WTC11 (cell line): ENCODE measurements at regions not wholly inside any gene's neighbourhood (a gene's known extent, or its start where the extent isn't known, plus 50 kb on each side); places are given as distances from the start of the nearest gene placed in this dataset.

Experiments used
- ATAC-seq: fragments of 200-7000 bp; cut with Tn5 transposase; 2 replicates; pipeline ENCODE4 v1.10.0; 2021; ENCODE audit warnings: mild to moderate bottlenecking, moderate library complexity
- CTCF ChIA-PET: fragments of 300-600 bp; sonication (Branson Sonifier 250); formaldehyde crosslinking; loops from one replicate; lab custom pipeline; 2021; ENCODE audit warnings: antibody characterized with exemption; lab: Charles Lee
- POLR2A ChIA-PET: fragments of 350-600 bp; sonication (Branson Sonifier 250); formaldehyde crosslinking; loops from one replicate; lab custom pipeline; 2021; ENCODE audit warnings: antibody characterized with exemption; lab: Charles Lee
- DNase-seq: peaks from one replicate; pipeline ENCODE4 v3.0.0; 2021; ENCODE audit warnings: low spot score
- H3K27ac Mint-ChIP-seq: 2 replicates; pipeline ENCODE4 v1.8.0; 2021; ENCODE audit warnings: mixed read lengths
- H3K27me3 Mint-ChIP-seq: 2 replicates; pipeline ENCODE4 v1.8.0; 2021; ENCODE audit warnings: low read depth, mild to moderate bottlenecking, moderate library complexity, mixed read lengths
- H3K36me3 Mint-ChIP-seq: 2 replicates; pipeline ENCODE4 v1.8.0; 2021; ENCODE audit warnings: mixed read lengths
- H3K4me1 Mint-ChIP-seq: 2 replicates; pipeline ENCODE4 v1.8.0; 2022; ENCODE audit warnings: mixed read lengths
- H3K4me3 Mint-ChIP-seq: 2 replicates; pipeline ENCODE4 v1.8.0; 2021; ENCODE audit warnings: mild to moderate bottlenecking, moderate library complexity, mixed read lengths
- H3K9me3 Mint-ChIP-seq: 2 replicates; pipeline ENCODE4 v1.8.0; 2021; ENCODE audit warnings: mixed read lengths
- ATF1 ChIP-seq: sonication (generic); formaldehyde crosslinking; IDR thresholded peaks from 2 replicates; pipeline ENCODE4 v1.8.1; 2023; ENCODE audit warnings: mild to moderate bottlenecking, moderate library complexity, missing genetic modification reagents
- ATF6 ChIP-seq: sonication (generic); formaldehyde crosslinking; IDR thresholded peaks from 2 replicates; pipeline ENCODE4 v1.8.1; 2023; ENCODE audit warnings: mild to moderate bottlenecking, missing genetic modification reagents
- E2F5 ChIP-seq: sonication (generic); formaldehyde crosslinking; IDR thresholded peaks from 2 replicates; pipeline ENCODE4 v1.8.1; 2022; ENCODE audit warnings: mild to moderate bottlenecking, moderate library complexity, missing genetic modification reagents
- ELF4 ChIP-seq: sonication (generic); formaldehyde crosslinking; IDR thresholded peaks from 2 replicates; pipeline ENCODE4 v1.8.1; 2022; ENCODE audit warnings: low read depth, mild to moderate bottlenecking, moderate library complexity, missing genetic modification reagents
- ETV6 ChIP-seq: sonication (generic); formaldehyde crosslinking; IDR thresholded peaks from 2 replicates; pipeline ENCODE4 v1.8.1; 2022; ENCODE audit warnings: mild to moderate bottlenecking, missing genetic modification reagents
- FOXJ3 ChIP-seq: sonication (generic); formaldehyde crosslinking; IDR thresholded peaks from 2 replicates; pipeline ENCODE4 v1.9.0; 2021; ENCODE audit warnings: missing genetic modification reagents, mild to moderate bottlenecking, borderline replicate concordance
- MAX ChIP-seq: sonication (generic); formaldehyde crosslinking; IDR thresholded peaks from 2 replicates; pipeline ENCODE4 v1.8.0; 2022; ENCODE audit warnings: mild to moderate bottlenecking, missing genetic modification reagents
- PRDM15 ChIP-seq: sonication (generic); formaldehyde crosslinking; IDR thresholded peaks from 2 replicates; pipeline ENCODE4 v1.8.0; 2022; ENCODE audit warnings: missing genetic modification reagents
- RELA ChIP-seq: sonication (generic); formaldehyde crosslinking; IDR thresholded peaks from 2 replicates; pipeline ENCODE4 v1.8.1; 2022; ENCODE audit warnings: missing genetic modification reagents, mild to moderate bottlenecking, borderline replicate concordance
- STAT6 ChIP-seq: sonication (generic); formaldehyde crosslinking; conservative IDR thresholded peaks from 2 replicates; pipeline ENCODE4 v1.8.1; 2023; ENCODE audit warnings: mild to moderate bottlenecking, low read depth, missing genetic modification reagents, moderate library complexity
- USF1 ChIP-seq: sonication (generic); formaldehyde crosslinking; IDR thresholded peaks from 2 replicates; pipeline ENCODE4 v1.8.0; 2022; ENCODE audit warnings: mild to moderate bottlenecking, missing genetic modification reagents
- ZNF138 ChIP-seq: sonication (generic); formaldehyde crosslinking; conservative IDR thresholded peaks from 2 replicates; pipeline ENCODE4 v1.8.1; 2022; ENCODE audit warnings: mild to moderate bottlenecking, moderate library complexity, missing genetic modification reagents
- ZNF219 ChIP-seq: sonication (generic); formaldehyde crosslinking; IDR thresholded peaks from 2 replicates; pipeline ENCODE4 v1.8.0; 2023; ENCODE audit warnings: missing genetic modification reagents, mild to moderate bottlenecking, borderline replicate concordance
- ZNF317 ChIP-seq: sonication (generic); formaldehyde crosslinking; IDR thresholded peaks from 2 replicates; pipeline ENCODE4 v1.8.1; 2023; ENCODE audit warnings: low read depth, mild to moderate bottlenecking, moderate library complexity, missing genetic modification reagents, borderline replicate concordance
- TF ChIP-seq, protein P1 (sequence below): sonication (generic); formaldehyde crosslinking; IDR thresholded peaks from 2 replicates; pipeline ENCODE4 v1.8.1; 2023; ENCODE audit warnings: mild to moderate bottlenecking, moderate library complexity, missing genetic modification reagents
- TF ChIP-seq, protein P2 (sequence below): fragments of 250-450 bp; sonication (Bioruptor Pico); IDR thresholded peaks from 2 replicates; pipeline ENCODE4 v2.1.2; 2022; ENCODE audit warnings: mild to moderate bottlenecking, moderate library complexity
- TF ChIP-seq, protein P3 (sequence below): sonication (generic); formaldehyde crosslinking; IDR thresholded peaks from 2 replicates; pipeline ENCODE4 v1.8.1; 2022; ENCODE audit warnings: low read depth, missing genetic modification reagents, borderline replicate concordance

GRCh38 chr2:19723021-19723420 is 178.8 kb downstream of the TTC32 start:
- no peaks in the 10 kb centered on the region; the same call in 1 of the 2 replicates for H3K27me3 Mint-ChIP-seq
- CTCF ChIA-PET = interaction anchor here (1.5 kb wide), 1 partner anchor 19 kb away, joined by 4 read pairs; no protein-coding TSS in a partner anchor
- ATAC-seq (no peak), DNase-seq (no peak)
- peaks cover 11% of the 10 kb centered on the region; the same call in 1 of the 2 replicates for H3K9me3 Mint-ChIP-seq
- POLR2A ChIA-PET = no interaction called here
- TF ChIP-seq, protein P1, sequence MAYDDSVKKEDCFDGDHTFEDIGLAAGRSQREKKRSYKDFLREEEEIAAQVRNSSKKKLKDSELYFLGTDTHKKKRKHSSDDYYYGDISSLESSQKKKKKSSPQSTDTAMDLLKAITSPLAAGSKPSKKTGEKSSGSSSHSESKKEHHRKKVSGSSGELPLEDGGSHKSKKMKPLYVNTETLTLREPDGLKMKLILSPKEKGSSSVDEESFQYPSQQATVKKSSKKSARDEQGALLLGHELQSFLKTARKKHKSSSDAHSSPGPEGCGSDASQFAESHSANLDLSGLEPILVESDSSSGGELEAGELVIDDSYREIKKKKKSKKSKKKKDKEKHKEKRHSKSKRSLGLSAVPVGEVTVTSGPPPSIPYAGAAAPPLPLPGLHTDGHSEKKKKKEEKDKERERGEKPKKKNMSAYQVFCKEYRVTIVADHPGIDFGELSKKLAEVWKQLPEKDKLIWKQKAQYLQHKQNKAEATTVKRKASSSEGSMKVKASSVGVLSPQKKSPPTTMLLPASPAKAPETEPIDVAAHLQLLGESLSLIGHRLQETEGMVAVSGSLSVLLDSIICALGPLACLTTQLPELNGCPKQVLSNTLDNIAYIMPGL = no peak
- TF ChIP-seq STAT6 = no peak
- no peak for TF ChIP-seq ETV6 (CRISPR knock-in tag)
- no peak for TF ChIP-seq ZNF138 (CRISPR knock-in tag)
- TF ChIP-seq ZNF219 = no peak
- TF ChIP-seq ATF6 (CRISPR knock-in tag) = no peak
- no peak for TF ChIP-seq RELA (CRISPR knock-in tag)
- no peak for TF ChIP-seq PRDM15 (CRISPR knock-in tag)
- TF ChIP-seq, protein P2, sequence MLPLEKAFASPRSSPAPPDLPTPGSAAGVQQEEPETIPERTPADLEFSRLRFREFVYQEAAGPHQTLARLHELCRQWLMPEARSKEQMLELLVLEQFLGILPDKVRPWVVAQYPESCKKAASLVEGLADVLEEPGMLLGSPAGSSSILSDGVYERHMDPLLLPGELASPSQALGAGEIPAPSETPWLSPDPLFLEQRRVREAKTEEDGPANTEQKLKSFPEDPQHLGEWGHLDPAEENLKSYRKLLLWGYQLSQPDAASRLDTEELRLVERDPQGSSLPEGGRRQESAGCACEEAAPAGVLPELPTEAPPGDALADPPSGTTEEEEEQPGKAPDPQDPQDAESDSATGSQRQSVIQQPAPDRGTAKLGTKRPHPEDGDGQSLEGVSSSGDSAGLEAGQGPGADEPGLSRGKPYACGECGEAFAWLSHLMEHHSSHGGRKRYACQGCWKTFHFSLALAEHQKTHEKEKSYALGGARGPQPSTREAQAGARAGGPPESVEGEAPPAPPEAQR (CRISPR knock-in tag) = no peak
- no peak for TF ChIP-seq FOXJ3 (CRISPR knock-in tag)
- TF ChIP-seq USF1 (CRISPR knock-in tag) = no peak
- no peak for TF ChIP-seq E2F5
- no peak for TF ChIP-seq MAX (CRISPR knock-in tag)
- no peak for TF ChIP-seq ELF4 (CRISPR knock-in tag)
- TF ChIP-seq, protein P3, sequence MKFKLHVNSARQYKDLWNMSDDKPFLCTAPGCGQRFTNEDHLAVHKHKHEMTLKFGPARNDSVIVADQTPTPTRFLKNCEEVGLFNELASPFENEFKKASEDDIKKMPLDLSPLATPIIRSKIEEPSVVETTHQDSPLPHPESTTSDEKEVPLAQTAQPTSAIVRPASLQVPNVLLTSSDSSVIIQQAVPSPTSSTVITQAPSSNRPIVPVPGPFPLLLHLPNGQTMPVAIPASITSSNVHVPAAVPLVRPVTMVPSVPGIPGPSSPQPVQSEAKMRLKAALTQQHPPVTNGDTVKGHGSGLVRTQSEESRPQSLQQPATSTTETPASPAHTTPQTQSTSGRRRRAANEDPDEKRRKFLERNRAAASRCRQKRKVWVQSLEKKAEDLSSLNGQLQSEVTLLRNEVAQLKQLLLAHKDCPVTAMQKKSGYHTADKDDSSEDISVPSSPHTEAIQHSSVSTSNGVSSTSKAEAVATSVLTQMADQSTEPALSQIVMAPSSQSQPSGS (CRISPR knock-in tag) = no peak
- no peak for TF ChIP-seq ATF1
- no peak for TF ChIP-seq ZNF317
- H3K36me3 Mint-ChIP-seq = no peaks in the 10 kb centered on the region
- H3K4me3 Mint-ChIP-seq = no peak overlapping the region
- no peak overlapping the region for H3K27ac Mint-ChIP-seq
- no peaks in the 10 kb centered on the region for H3K4me1 Mint-ChIP-seq
